Smooth muscle cell (in vitro differentiated cells): ENCODE measurements at regions not wholly inside any gene's neighbourhood (a gene's known extent, or its start where the extent isn't known, plus 50 kb on each side); places are given as distances from the start of the nearest gene placed in this dataset.

ENCODE experiments used
- DNase-seq: peaks from one replicate; lab custom pipeline; 2025; ENCODE audit not compliant: unreplicated experiment; lab: John Stamatoyannopoulos, UW
- H2AFZ ChIP-seq: fragments of 200-600 bp; sonication (generic); 2 replicates; pipeline ENCODE4 v1.6.0; 2016; ENCODE audit warnings: antibody characterized with exemption, low read depth, mild to moderate bottlenecking
- H3F3A ChIP-seq: fragments of 200-600 bp; sonication (generic); 2 replicates; pipeline ENCODE4 v1.6.0; 2017; ENCODE audit warnings: antibody characterized with exemption, low read depth
- H3K27ac ChIP-seq: fragments of 200-600 bp; sonication (generic); 2 replicates; pipeline ENCODE4 v1.5.1; 2016; ENCODE audit warnings: low read depth, mild to moderate bottlenecking
- H3K27me3 ChIP-seq: fragments of 200-600 bp; sonication (generic); 2 replicates; pipeline ENCODE4 v1.6.1; 2016; ENCODE audit warnings: low read depth, mild to moderate bottlenecking
- H3K36me3 ChIP-seq: fragments of 200-600 bp; sonication (generic); 2 replicates; pipeline ENCODE4 v1.5.1; 2016; ENCODE audit warnings: low read depth
- H3K4me1 ChIP-seq: fragments of 200-600 bp; sonication (generic); 2 replicates; pipeline ENCODE4 v1.5.1; 2016; ENCODE audit warnings: low read depth
- H3K4me2 ChIP-seq: fragments of 200-600 bp; sonication (generic); 2 replicates; pipeline ENCODE4 v1.6.0; 2016; ENCODE audit warnings: mild to moderate bottlenecking
- H3K4me3 ChIP-seq: fragments of 200-600 bp; sonication (generic); 2 replicates; pipeline ENCODE4 v1.5.1; 2016; ENCODE audit warnings: mild to moderate bottlenecking
- H3K79me2 ChIP-seq: fragments of 200-600 bp; sonication (generic); 2 replicates; pipeline ENCODE4 v1.6.0; 2016; ENCODE audit warnings: low read depth, mild to moderate bottlenecking
- H3K9ac ChIP-seq: fragments of 200-600 bp; sonication (generic); 2 replicates; pipeline ENCODE4 v1.6.0; 2016; ENCODE audit warnings: low read depth
- H3K9me3 ChIP-seq: fragments of 200-600 bp; sonication (generic); replicated peaks from 2 replicates; pipeline ENCODE4 v1.5.1; 2016; ENCODE audit warnings: low read depth
- H4K20me1 ChIP-seq: fragments of 200-600 bp; sonication (generic); 2 replicates; pipeline ENCODE4 v1.6.0; 2016; ENCODE audit warnings: low read depth
- CTCF ChIP-seq: fragments of 200-600 bp; sonication (generic); IDR thresholded peaks from 2 replicates; pipeline ENCODE4 v1.5.1; 2017; ENCODE audit warnings: borderline replicate concordance, mild to moderate bottlenecking, antibody characterized with exemption; ENCODE audit not compliant: insufficient read depth, poor library complexity, severe bottlenecking
- WGBS: methylation state at CpG from one replicate; pipeline ENCODE4 v1.1.7; 2016; ENCODE audit warnings: low lambda C conversion rate; 5-methylcytosine and 5-hydroxymethylcytosine counted together

GRCh38 chr9:90012949-90013348, 408.1 kb downstream of the GADD45G start:
- H3K4me2 ChIP-seq = no peak overlapping the region
- WGBS = 64% methylated on average over 1 of the region's 1 CpG
- no peak overlapping the region for H2AFZ ChIP-seq
- H4K20me1 ChIP-seq = no peaks in the 10 kb centered on the region
- no peaks in the 10 kb centered on the region for H3K79me2 ChIP-seq
- no peaks in the 10 kb centered on the region for H3F3A ChIP-seq
- no peaks in the 10 kb centered on the region for H3K27me3 ChIP-seq
- H3K4me3 ChIP-seq = no peak overlapping the region
- H3K36me3 ChIP-seq = no peaks in the 10 kb centered on the region
- H3K9ac ChIP-seq = no peak overlapping the region
- H3K27ac ChIP-seq = no peak overlapping the region
- H3K4me1 ChIP-seq = no peaks in the 10 kb centered on the region
- no peak for DNase-seq
- H3K9me3 ChIP-seq = no peaks in the 10 kb centered on the region
- TF ChIP-seq CTCF = no peak

GRCh38 chr9:90013778-90014177, 409.0 kb downstream of the GADD45G start:
- no peak for TF ChIP-seq CTCF
- Histone ChIP-seq H3K27me3 (no peaks in the 10 kb centered on the region), H3K27ac (no peak overlapping the region), H2AFZ (no peak overlapping the region), H3F3A (no peaks in the 10 kb centered on the region), H3K79me2 (no peaks in the 10 kb centered on the region), H3K36me3 (no peaks in the 10 kb centered on the region), H4K20me1 (no peaks in the 10 kb centered on the region), H3K4me3 (no peak overlapping the region), H3K4me2 (no peak overlapping the region), H3K9me3 (no peaks in the 10 kb centered on the region), H3K9ac (no peak overlapping the region), H3K4me1 (no peaks in the 10 kb centered on the region)
- WGBS = 95% methylated on average over 8 of the region's 8 CpGs
- no peak for DNase-seq

- Histone ChIP-seq H2AFZ (no peak overlapping the region), H3K27me3 (no peaks in the 10 kb centered on the region), H3K4me2 (no peak overlapping the region), H3F3A (no peaks in the 10 kb centered on the region), H3K9ac (no peak overlapping the region), H3K9me3 (no peaks in the 10 kb centered on the region), H3K79me2 (no peaks in the 10 kb centered on the region), H3K4me3 (no peak overlapping the region), H3K36me3 (no peaks in the 10 kb centered on the region), H4K20me1 (no peaks in the 10 kb centered on the region), H3K27ac (no peak overlapping the region), H3K4me1 (no peaks in the 10 kb centered on the region)
- WGBS = 88% methylated on average over 9 of the region's 9 CpGs
- TF ChIP-seq CTCF = no peak
- no peak for DNase-seq
Observed at GRCh38 chr9:90014421-90014820, 409.6 kb downstream of the GADD45G start.

- H2AFZ ChIP-seq = no peak overlapping the region
- H3K9me3 ChIP-seq = no peaks in the 10 kb centered on the region
- H4K20me1 ChIP-seq = no peaks in the 10 kb centered on the region
- no peaks in the 10 kb centered on the region for H3K36me3 ChIP-seq
- H3K27me3 ChIP-seq = no peaks in the 10 kb centered on the region
- H3K9ac ChIP-seq = no peak overlapping the region
- H3K79me2 ChIP-seq = no peaks in the 10 kb centered on the region
- H3K4me1 ChIP-seq = no peaks in the 10 kb centered on the region
- no peak overlapping the region for H3K4me3 ChIP-seq
- TF ChIP-seq CTCF = no peak
- 90% methylated on average over 1 of the region's 1 CpG for WGBS
- DNase-seq = no peak
- H3F3A ChIP-seq = no peaks in the 10 kb centered on the region
- no peak overlapping the region for H3K4me2 ChIP-seq
- no peak overlapping the region for H3K27ac ChIP-seq
Observed at GRCh38 chr9:90016272-90016671, 411.5 kb downstream of the GADD45G start.
